ENCODE measurements at regions not wholly inside any gene's neighbourhood (a gene's known extent, or its start where the extent isn't known, plus 50 kb on each side); places are given as distances from the start of the nearest gene placed in this dataset.

DNA sequence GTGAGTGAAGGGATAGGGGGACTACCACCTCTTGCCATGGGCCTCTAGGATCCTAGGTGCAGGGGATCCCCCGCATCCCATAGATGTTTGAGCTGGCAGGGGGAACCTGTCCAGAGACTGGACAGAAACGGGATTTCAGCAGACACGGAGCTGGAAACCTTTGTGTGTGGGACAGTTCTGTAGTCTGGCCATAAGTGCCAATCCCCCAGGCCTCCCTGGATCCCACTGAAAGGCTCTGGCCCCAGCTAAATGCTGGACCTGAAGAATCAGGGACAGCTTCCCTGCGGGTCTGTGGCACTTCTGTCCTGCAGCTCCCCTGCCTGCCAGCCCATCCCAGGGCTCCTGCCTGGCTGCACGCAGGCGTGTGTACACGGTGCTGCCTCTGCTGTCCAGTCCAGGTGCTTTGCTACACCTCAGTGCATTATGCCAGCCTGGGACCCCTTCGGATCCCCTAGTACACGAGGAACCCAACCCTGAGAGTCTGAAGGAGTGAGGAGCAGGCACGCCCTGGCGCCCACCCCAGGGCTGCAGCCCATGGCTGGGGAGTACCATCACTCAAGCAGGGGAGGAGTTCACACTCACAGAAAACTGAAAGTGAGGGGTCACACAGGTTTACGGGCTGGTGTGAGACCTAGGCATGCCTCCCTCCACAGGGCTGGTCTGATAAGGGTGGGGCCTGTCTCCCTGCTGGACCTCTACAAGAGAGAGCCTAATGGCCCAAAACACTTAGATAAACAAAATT lies 703.0 kb downstream of the ARAP2 start:
- DNase-seq (ENCODE audit: low spot score) = no peak

GRCh38 chr4:35541888-35542213 lies 702.5 kb downstream of the ARAP2 start:
- DNase-seq (ENCODE audit: low spot score) = no peak

GRCh38 chr4:35548921-35549320 lies 695.4 kb downstream of the ARAP2 start:
- DNase-seq (ENCODE audit: low spot score) = no peak

DNA sequence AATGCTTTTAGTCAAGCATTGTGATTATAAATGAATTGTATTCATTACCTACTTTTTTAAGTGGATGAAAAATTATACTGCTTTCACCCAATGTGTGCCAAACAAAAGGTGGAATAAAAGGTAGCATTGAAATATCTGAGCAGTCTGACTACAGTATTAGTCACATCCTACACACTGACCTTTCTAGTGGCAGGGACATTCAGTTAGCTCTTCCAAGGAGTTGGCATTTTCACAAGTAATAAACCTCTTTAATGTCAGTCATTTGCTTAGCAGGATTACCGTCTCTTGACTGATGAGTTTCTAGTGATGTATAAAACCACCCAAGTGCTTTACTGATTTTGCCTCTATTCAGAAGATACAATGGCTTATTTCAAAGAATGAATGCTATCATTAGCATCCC lies 687.9 kb downstream of the ARAP2 start:
- DNase-seq (ENCODE audit: low spot score) = no peak

GRCh38 chr4:35559559-35560365 lies 684.6 kb downstream of the ARAP2 start:
- no peak for DNase-seq (ENCODE audit: low spot score)

DNA sequence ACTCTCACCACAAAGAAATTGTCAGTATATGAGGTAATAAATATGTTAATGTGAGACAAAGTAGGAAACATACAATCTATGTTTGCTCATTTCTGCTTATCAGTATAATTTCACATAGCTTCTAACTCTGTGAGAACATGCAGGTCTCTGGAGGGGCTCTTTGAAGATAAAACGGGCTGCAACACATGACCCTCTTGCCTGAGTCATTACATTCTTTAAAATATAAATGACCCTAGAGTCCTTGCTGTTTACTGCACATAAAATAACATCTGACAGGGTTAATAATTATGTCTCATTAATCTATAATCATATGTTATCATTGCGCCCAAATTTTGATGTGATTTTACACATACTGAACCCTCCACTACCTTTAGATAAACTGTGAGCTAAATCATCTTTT lies 681.5 kb downstream of the ARAP2 start:
- no peak for DNase-seq (ENCODE audit: low spot score)

DNA sequence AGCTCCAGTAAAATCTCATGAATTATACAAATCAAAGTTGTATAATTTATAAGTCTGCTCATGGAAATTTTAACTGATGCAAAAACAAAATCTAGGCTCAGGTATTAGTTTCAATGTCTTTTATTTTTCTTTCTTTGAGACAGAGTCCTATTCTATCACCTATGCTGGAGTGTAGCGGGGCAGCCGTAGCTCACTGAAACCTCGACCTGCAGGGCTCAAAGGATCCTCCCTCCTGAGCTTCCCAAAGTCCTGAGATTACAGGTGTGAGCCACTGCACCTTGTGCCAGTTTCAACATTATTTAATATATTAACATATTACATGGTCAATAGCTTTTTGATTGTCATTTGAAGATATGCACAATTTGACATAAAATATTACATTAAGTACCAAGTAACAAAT lies 678.7 kb downstream of the ARAP2 start:
- DNase-seq (ENCODE audit: low spot score) = no peak

- DNase-seq (ENCODE audit: low spot score) = no peak
These were observed 653.3 kb downstream of the ARAP2 start for GRCh38 chr4:35591035-35591434.

DNA sequence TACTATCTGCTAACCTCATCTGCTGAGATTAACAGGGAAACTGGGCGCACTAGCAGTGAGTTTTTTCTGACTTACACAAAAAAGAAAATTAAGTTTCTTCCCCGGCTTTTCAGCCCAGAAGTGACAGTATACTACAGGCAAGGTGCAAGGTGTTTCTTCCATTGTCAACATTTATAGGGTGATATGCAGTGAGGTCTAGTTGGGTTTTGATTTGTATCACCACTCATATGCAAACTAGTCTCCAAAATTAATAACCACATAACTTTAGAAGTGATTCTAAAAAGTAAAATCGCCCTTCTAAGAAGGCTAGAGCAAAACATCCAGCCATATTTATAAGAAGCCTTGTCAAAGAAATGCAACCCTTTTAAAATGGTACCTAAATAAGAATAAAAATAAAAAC lies 640.1 kb downstream of the ARAP2 start:
- DNase-seq (ENCODE audit: low spot score) = no peak

DNA sequence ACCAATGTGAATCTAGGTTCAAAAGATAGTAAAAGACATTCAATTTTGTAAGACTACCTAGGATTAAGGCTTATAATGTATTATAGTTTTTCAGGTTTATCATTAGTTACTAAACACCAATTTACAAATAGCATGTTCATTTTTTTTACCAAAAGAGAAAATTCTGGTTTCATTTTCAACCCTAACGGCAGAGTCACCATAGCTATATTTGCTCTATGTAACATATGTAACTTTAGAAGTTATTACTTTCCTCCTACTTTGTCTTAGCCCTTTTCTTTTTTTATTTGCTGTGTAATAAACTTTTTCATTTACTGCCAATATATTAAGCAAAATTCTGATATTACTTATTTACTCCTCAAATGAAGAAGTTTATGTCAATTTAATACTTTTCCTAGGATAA lies 639.6 kb downstream of the ARAP2 start:
- DNase-seq (ENCODE audit: low spot score) = no peak

GRCh38 chr4:35608205-35608604 lies 636.1 kb downstream of the ARAP2 start:
- no peak for DNase-seq (ENCODE audit: low spot score)

DNA sequence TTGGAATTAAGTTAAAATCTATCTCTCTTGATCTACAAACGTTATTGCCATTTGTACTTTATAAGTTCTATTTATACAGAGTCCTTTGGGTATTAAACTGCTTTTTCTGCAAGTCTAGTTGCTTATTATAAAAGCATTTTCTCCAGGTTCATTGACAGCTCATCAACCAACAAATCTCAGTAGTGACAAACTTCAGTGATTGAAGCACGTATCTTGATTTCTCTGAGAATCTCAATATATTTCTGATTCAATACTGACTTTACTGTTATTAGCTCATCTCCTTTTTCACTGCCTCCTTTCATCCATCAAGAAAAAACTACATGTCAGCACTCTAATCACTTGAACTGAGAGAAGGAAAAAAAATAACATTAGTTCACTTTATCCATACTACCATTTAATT lies 630.2 kb downstream of the ARAP2 start:
- no peak for DNase-seq (ENCODE audit: low spot score)

DNA sequence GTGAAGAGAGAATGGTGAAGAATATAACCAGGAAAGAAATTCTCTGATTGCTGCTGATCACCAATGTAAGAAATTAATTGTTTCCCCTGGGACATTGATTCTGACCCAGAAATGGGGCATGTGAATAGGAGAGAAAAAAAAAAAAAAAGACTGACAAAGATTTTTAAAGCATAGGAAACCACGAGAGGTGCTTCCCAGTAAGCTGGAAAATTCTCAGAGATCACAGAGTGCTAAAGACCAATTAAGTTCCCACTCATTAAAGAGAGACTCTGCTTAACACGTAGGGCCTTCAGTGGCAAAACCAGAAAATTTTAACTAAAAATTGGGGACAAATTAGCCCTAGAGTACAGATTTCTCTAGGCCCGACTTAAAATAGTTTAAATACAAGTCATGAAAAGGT lies 604.4 kb downstream of the ARAP2 start:
- DNase-seq (ENCODE audit: low spot score) = no peak

DNA sequence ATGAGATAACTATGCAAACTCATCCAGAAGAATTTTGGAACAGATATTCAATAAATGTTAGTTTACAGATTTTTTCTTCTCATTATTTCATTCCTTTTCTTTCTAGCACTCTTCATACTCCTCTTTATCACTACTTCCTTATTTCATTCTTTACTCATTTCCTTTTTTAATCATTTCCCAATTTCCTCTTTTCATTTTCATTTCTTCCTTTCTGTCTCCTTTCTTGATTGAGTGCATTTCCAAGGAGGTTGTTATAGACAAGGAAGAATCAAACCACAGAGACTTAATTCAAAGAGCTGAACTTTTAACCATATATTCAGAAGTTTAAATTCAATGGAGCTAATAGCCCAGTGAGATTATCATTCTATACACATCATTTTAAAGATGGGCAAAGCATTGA lies 600.7 kb downstream of the ARAP2 start:
- DNase-seq (ENCODE audit: low spot score) = no peak

DNA sequence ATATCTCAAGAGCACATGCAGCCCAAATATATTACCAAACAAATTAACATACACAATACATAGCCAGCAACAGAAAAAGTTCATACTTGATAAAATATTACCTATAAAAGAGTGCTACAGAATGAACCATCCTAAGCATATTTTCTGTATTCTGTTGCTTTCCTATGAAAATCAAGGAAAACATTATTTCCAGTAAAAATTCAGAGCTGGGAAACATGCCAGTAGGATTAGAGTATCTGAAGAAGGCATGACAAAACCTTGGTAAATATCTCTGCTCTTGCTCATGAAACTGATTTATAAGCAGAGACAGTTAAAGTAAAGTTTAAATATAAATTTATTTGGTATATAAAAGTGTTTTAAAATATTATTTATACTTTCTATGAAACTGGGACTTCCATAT lies 599.7 kb downstream of the ARAP2 start:
- no peak for DNase-seq (ENCODE audit: low spot score)

DNA sequence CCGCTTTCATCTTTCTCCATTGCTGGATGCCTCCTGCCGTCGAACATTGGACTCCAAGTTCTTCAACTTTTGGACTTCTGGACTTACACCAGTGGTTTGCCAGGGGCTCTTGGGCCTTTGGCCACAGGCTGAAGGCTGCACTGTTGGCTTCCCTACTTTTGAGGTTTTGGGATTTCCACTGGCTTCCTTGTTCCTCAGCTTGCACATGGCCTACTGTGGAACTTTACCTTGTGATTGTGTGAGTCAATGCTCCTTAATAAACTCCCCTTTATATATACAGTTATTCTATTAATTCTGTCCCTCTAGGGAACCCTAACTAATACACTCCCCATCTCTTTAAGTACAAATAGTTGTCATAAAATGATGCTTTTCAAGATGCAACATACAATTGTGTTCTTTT lies 595.3 kb downstream of the ARAP2 start:
- no peak for DNase-seq (ENCODE audit: low spot score)

DNA sequence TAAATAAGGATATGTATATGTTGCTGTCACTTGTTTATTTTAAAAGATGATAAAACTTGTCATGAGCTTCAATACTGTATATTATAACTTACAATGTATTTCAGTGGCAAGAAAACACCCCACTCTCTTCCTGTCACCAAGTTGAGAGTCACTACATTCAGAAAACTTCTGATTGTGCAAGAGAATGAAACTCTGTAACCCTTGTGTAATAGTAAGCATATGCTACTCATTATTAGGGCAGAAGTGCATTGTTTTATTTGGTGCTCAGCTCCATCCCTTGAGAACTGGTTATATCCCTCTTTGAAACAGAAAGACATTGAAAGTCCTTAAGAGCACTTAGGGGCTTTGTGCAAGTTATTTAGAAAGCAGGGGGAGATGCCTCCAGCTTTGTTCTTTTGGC lies 594.5 kb downstream of the ARAP2 start:
- DNase-seq (ENCODE audit: low spot score) = no peak

DNA sequence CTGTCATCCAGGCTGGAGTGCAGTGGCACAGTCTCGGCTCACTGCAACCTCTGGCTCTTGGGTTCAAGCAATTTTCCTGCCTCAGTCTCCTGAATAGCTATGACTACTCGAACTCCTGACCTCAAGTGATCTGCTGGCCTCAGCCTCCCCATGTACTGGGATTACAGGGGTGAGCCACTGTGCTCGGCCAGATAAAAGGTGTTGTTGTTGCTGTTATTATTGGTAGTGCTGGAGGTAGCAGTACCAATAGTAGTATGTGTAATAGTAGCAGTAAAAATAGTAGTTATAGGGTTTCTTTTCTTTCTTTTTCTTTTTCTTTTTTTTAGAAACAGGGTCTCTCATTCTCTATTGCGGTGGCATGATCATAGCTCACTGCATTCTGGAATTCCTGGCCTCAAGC lies 592.1 kb downstream of the ARAP2 start:
- DNase-seq (ENCODE audit: low spot score) = no peak

DNA sequence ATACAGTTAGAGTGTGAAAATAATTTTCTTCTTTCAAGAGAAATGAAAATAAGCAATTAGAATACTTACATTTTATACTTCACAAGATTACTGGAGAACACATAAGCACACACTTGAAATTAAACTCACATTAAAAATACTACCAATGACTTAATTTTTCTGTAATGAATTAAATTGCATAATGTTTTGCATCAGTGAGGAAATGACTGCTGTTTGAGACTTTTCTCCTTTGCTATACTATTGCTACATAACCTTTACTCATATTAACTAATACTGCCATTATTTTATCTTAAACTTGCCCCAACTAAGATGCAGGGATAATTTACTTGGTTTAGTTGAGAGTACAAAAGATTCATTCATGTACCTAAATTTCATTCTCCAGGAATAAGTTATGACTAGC lies 590.9 kb downstream of the ARAP2 start:
- no peak for DNase-seq (ENCODE audit: low spot score)

DNA sequence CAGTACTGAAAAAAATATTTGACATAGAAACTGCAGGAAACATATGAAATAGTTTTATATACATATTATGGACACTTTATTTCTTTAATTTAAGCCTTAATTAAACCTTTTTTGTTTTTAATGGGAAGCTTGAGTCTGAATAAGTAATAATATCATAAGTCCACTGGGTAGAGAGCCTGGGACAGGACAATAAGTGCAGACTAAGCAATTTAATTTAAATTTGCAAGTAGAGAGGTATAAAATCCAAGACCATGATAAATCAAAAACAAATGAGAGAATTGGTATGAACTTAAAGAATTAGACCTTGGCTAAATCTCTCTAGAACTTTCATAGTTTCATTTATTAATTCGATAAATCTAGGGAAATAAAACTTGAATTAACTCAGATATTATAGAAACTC lies 571.2 kb downstream of the ARAP2 start:
- DNase-seq (ENCODE audit: low spot score) = no peak

- DNase-seq (ENCODE audit: low spot score) = no peak
These were observed 559.6 kb downstream of the ARAP2 start for GRCh38 chr4:35684755-35685154.

- no peak for DNase-seq (ENCODE audit: low spot score)
These were observed 554.4 kb downstream of the ARAP2 start for GRCh38 chr4:35689870-35690269.

DNA sequence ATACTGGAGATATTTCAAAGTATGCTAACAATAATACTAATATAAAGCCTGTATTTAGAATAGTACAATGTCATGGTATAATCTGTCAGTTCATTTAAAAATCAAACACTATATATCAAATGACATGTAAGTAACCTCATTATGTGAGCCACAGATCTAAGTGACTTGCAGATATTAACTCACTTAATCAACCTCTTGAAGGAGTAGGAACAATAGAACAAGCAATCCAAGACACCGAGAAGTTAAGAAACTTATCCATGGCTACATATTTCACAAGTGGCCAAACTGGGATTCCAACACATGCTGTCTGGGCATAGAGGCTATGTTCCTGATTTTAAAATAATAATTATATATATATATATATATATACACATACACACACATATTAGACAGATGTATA lies 554.0 kb downstream of the ARAP2 start:
- no peak for DNase-seq (ENCODE audit: low spot score)

DNA sequence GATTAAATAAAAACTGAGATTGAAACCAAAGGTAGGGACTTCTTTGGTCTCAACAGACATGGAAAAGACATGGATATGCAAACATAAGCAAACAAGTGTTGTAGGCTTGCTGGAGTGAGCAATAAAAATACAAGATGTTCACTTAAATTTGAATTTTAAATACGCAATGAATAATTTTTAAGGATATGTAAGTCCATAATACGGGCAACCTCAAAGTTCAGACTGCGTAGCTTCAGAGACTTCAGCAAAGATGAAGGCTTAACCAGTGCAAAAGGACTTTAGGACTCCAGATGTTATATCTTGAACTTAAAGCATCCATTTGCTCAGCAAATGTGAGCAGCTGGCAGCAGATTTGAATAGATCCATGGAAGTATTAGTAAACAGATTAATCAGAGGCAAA lies 549.3 kb downstream of the ARAP2 start:
- no peak for DNase-seq (ENCODE audit: low spot score)
